ENCODE measurements at regions not wholly inside any gene's neighbourhood (a gene's known extent, or its start where the extent isn't known, plus 50 kb on each side); places are given as distances from the start of the nearest gene placed in this dataset.
"Not testable (repeated sequence)": the region's sequence is repeated elsewhere in the genome, so short reads cannot be mapped to it uniquely, and the experiment has no call there.

- not testable (repeated sequence) for H3K36me3 ChIP-seq (ENCODE audit: control insufficient read depth in 2 of 2, insufficient read depth in 2 of 2, low read length in 2 of 2)
Observed at GRCh38 chr15:92827991-92828390, 72.1 kb upstream of the CHD2 start.

GRCh38 chr15:92829875-92830274, 70.2 kb upstream of the CHD2 start:
- Histone ChIP-seq H3K27me3 (ENCODE audit: control insufficient read depth in 1 of 2, insufficient read depth in 2 of 2, low read length in 2 of 2) (no peaks in the 10 kb centered on the region), H3K4me3 (ENCODE audit: low read length in 2 of 2) (no peak overlapping the region), H3K36me3 (ENCODE audit: control insufficient read depth in 2 of 2, insufficient read depth in 2 of 2, low read length in 2 of 2) (no peaks in the 10 kb centered on the region), H3K27ac (ENCODE audit: low read length) (no peak overlapping the region), H3K4me1 (ENCODE audit: control insufficient read depth, insufficient read depth, low read length) (peaks cover 31% of the 10 kb centered on the region), H3K9ac (ENCODE audit: low read length in 2 of 2) (no peak overlapping the region), H3K9me3 (ENCODE audit: control insufficient read depth in 2 of 2, low read length in 2 of 2) (no peaks in the 10 kb centered on the region)

More at GRCh38 chr15:92827991-92828390, 72.1 kb upstream of the CHD2 start:
- not testable (repeated sequence) for H3K9me3 ChIP-seq (ENCODE audit: control insufficient read depth in 2 of 2, low read length in 2 of 2); H3K27me3 ChIP-seq (ENCODE audit: control insufficient read depth in 1 of 2, insufficient read depth in 2 of 2, low read length in 2 of 2); H3K9ac ChIP-seq (ENCODE audit: low read length in 2 of 2); H3K27ac ChIP-seq (ENCODE audit: low read length); H3K4me3 ChIP-seq (ENCODE audit: low read length in 2 of 2)
- peaks cover 20% of the 10 kb centered on the region for H3K4me1 ChIP-seq (ENCODE audit: control insufficient read depth, insufficient read depth, low read length)

GRCh38 chr15:92831336-92831654, 68.8 kb upstream of the CHD2 start:
- H3K27me3 ChIP-seq (ENCODE audit: control insufficient read depth in 1 of 2, insufficient read depth in 2 of 2, low read length in 2 of 2): no peaks in the 10 kb centered on the region
- no peaks in the 10 kb centered on the region for H3K9me3 ChIP-seq (ENCODE audit: control insufficient read depth in 2 of 2, low read length in 2 of 2)
- H3K4me3 ChIP-seq (ENCODE audit: low read length in 2 of 2): peak overlapping the region; percentile 45 to 67
- peaks cover 31% of the 10 kb centered on the region for H3K4me1 ChIP-seq (ENCODE audit: control insufficient read depth, insufficient read depth, low read length)
- H3K27ac ChIP-seq (ENCODE audit: low read length): peak overlapping the region; percentile 90
- peak overlapping the region; percentile 36 to 69 for H3K9ac ChIP-seq (ENCODE audit: low read length in 2 of 2)
- no peaks in the 10 kb centered on the region for H3K36me3 ChIP-seq (ENCODE audit: control insufficient read depth in 2 of 2, insufficient read depth in 2 of 2, low read length in 2 of 2)

- Histone ChIP-seq H3K9me3 (ENCODE audit: control insufficient read depth in 2 of 2, low read length in 2 of 2) (no peaks in the 10 kb centered on the region), H3K4me3 (ENCODE audit: low read length in 2 of 2) (peak overlapping the region; percentile 45 to 67), H3K27ac (ENCODE audit: low read length) (peak overlapping the region; percentile 90), H3K36me3 (ENCODE audit: control insufficient read depth in 2 of 2, insufficient read depth in 2 of 2, low read length in 2 of 2) (no peaks in the 10 kb centered on the region), H3K27me3 (ENCODE audit: control insufficient read depth in 1 of 2, insufficient read depth in 2 of 2, low read length in 2 of 2) (no peaks in the 10 kb centered on the region), H3K9ac (ENCODE audit: low read length in 2 of 2) (peak overlapping the region; percentile 36 to 69), H3K4me1 (ENCODE audit: control insufficient read depth, insufficient read depth, low read length) (peaks cover 31% of the 10 kb centered on the region)
Observed at GRCh38 chr15:92831655-92832328, 68.3 kb upstream of the CHD2 start.

GRCh38 chr15:92833106-92833433, 67.1 kb upstream of the CHD2 start:
- Histone ChIP-seq H3K9me3 (ENCODE audit: control insufficient read depth in 2 of 2, low read length in 2 of 2) (no peaks in the 10 kb centered on the region), H3K27me3 (ENCODE audit: control insufficient read depth in 1 of 2, insufficient read depth in 2 of 2, low read length in 2 of 2) (no peaks in the 10 kb centered on the region), H3K27ac (ENCODE audit: low read length) (peak overlapping the region; percentile 90), H3K9ac (ENCODE audit: low read length in 2 of 2) (peak overlapping the region in 1 of 2 donors; percentile 29), H3K4me3 (ENCODE audit: low read length in 2 of 2) (peak overlapping the region in 1 of 2 donors; percentile 40), H3K36me3 (ENCODE audit: control insufficient read depth in 2 of 2, insufficient read depth in 2 of 2, low read length in 2 of 2) (no peaks in the 10 kb centered on the region), H3K4me1 (ENCODE audit: control insufficient read depth, insufficient read depth, low read length) (peaks cover 31% of the 10 kb centered on the region)

- no peaks in the 10 kb centered on the region for H3K36me3 ChIP-seq (ENCODE audit: control insufficient read depth in 2 of 2, insufficient read depth in 2 of 2, low read length in 2 of 2)
- peak overlapping the region in 1 of 2 donors; percentile 40 for H3K4me3 ChIP-seq (ENCODE audit: low read length in 2 of 2)
- peaks cover 31% of the 10 kb centered on the region for H3K4me1 ChIP-seq (ENCODE audit: control insufficient read depth, insufficient read depth, low read length)
- no peaks in the 10 kb centered on the region for H3K27me3 ChIP-seq (ENCODE audit: control insufficient read depth in 1 of 2, insufficient read depth in 2 of 2, low read length in 2 of 2)
- no peaks in the 10 kb centered on the region for H3K9me3 ChIP-seq (ENCODE audit: control insufficient read depth in 2 of 2, low read length in 2 of 2)
- H3K27ac ChIP-seq (ENCODE audit: low read length): peak overlapping the region; percentile 90
- H3K9ac ChIP-seq (ENCODE audit: low read length in 2 of 2): peak overlapping the region; percentile 14 to 26
Observed at GRCh38 chr15:92833493-92834271, 66.4 kb upstream of the CHD2 start.

- H3K9me3 ChIP-seq (ENCODE audit: control insufficient read depth in 2 of 2, low read length in 2 of 2): no peaks in the 10 kb centered on the region
- H3K27me3 ChIP-seq (ENCODE audit: control insufficient read depth in 1 of 2, insufficient read depth in 2 of 2, low read length in 2 of 2): no peaks in the 10 kb centered on the region
- H3K4me1 ChIP-seq (ENCODE audit: control insufficient read depth, insufficient read depth, low read length): no peaks in the 10 kb centered on the region
- no peak overlapping the region for H3K9ac ChIP-seq (ENCODE audit: low read length in 2 of 2)
- H3K4me3 ChIP-seq (ENCODE audit: low read length in 2 of 2): no peak overlapping the region
- no peak overlapping the region for H3K27ac ChIP-seq (ENCODE audit: low read length)
- no peaks in the 10 kb centered on the region for H3K36me3 ChIP-seq (ENCODE audit: control insufficient read depth in 2 of 2, insufficient read depth in 2 of 2, low read length in 2 of 2)
Observed at GRCh38 chr15:92839696-92840095, 60.4 kb upstream of the CHD2 start.

- Histone ChIP-seq H3K27ac (ENCODE audit: low read length) (no peak overlapping the region), H3K4me1 (ENCODE audit: control insufficient read depth, insufficient read depth, low read length) (no peaks in the 10 kb centered on the region), H3K27me3 (ENCODE audit: control insufficient read depth in 1 of 2, insufficient read depth in 2 of 2, low read length in 2 of 2) (no peaks in the 10 kb centered on the region), H3K9ac (ENCODE audit: low read length in 2 of 2) (no peak overlapping the region), H3K36me3 (ENCODE audit: control insufficient read depth in 2 of 2, insufficient read depth in 2 of 2, low read length in 2 of 2) (no peaks in the 10 kb centered on the region), H3K9me3 (ENCODE audit: control insufficient read depth in 2 of 2, low read length in 2 of 2) (no peaks in the 10 kb centered on the region), H3K4me3 (ENCODE audit: low read length in 2 of 2) (no peak overlapping the region)
Observed at GRCh38 chr15:92840149-92840548, 60.0 kb upstream of the CHD2 start.

- Histone ChIP-seq H3K27me3 (ENCODE audit: control insufficient read depth in 1 of 2, insufficient read depth in 2 of 2, low read length in 2 of 2) (no peaks in the 10 kb centered on the region), H3K27ac (ENCODE audit: low read length) (no peak overlapping the region), H3K36me3 (ENCODE audit: control insufficient read depth in 2 of 2, insufficient read depth in 2 of 2, low read length in 2 of 2) (no peaks in the 10 kb centered on the region), H3K9me3 (ENCODE audit: control insufficient read depth in 2 of 2, low read length in 2 of 2) (no peaks in the 10 kb centered on the region), H3K9ac (ENCODE audit: low read length in 2 of 2) (no peak overlapping the region), H3K4me3 (ENCODE audit: low read length in 2 of 2) (no peak overlapping the region), H3K4me1 (ENCODE audit: control insufficient read depth, insufficient read depth, low read length) (no peaks in the 10 kb centered on the region)
Observed at GRCh38 chr15:92843326-92843725, 56.8 kb upstream of the CHD2 start.

- no peaks in the 10 kb centered on the region for H3K9me3 ChIP-seq (ENCODE audit: control insufficient read depth in 2 of 2, low read length in 2 of 2)
- H3K27ac ChIP-seq (ENCODE audit: low read length): no peak overlapping the region
- no peaks in the 10 kb centered on the region for H3K36me3 ChIP-seq (ENCODE audit: control insufficient read depth in 2 of 2, insufficient read depth in 2 of 2, low read length in 2 of 2)
- no peaks in the 10 kb centered on the region for H3K27me3 ChIP-seq (ENCODE audit: control insufficient read depth in 1 of 2, insufficient read depth in 2 of 2, low read length in 2 of 2)
- no peak overlapping the region for H3K9ac ChIP-seq (ENCODE audit: low read length in 2 of 2)
- H3K4me1 ChIP-seq (ENCODE audit: control insufficient read depth, insufficient read depth, low read length): no peaks in the 10 kb centered on the region
- H3K4me3 ChIP-seq (ENCODE audit: low read length in 2 of 2): no peak overlapping the region
Observed at GRCh38 chr15:92843814-92844213, 56.3 kb upstream of the CHD2 start.

- H3K4me3 ChIP-seq (ENCODE audit: low read length in 2 of 2): no peak overlapping the region
- H3K9ac ChIP-seq (ENCODE audit: low read length in 2 of 2): no peak overlapping the region
- no peaks in the 10 kb centered on the region for H3K36me3 ChIP-seq (ENCODE audit: control insufficient read depth in 2 of 2, insufficient read depth in 2 of 2, low read length in 2 of 2)
- no peaks in the 10 kb centered on the region for H3K9me3 ChIP-seq (ENCODE audit: control insufficient read depth in 2 of 2, low read length in 2 of 2)
- no peak overlapping the region for H3K27ac ChIP-seq (ENCODE audit: low read length)
- H3K27me3 ChIP-seq (ENCODE audit: control insufficient read depth in 1 of 2, insufficient read depth in 2 of 2, low read length in 2 of 2): no peaks in the 10 kb centered on the region
- H3K4me1 ChIP-seq (ENCODE audit: control insufficient read depth, insufficient read depth, low read length): no peaks in the 10 kb centered on the region
Observed at GRCh38 chr15:92845126-92845508, 55.0 kb upstream of the CHD2 start.

All from stomach smooth muscle (tissue), 2 donors.